DOHH2 (cell line): ENCODE measurements at regions not wholly inside any gene's neighbourhood (a gene's known extent, or its start where the extent isn't known, plus 50 kb on each side); places are given as distances from the start of the nearest gene placed in this dataset.

Experiments
- H3F3A ChIP-seq: fragments of 200-600 bp; sonication (generic), shearing (Covaris generic); 2 replicates; pipeline ENCODE4 v1.6.0; 2016; ENCODE audit warnings: antibody characterized with exemption, mild to moderate bottlenecking; ENCODE audit not compliant: control insufficient read depth, insufficient read depth
- H3K27ac ChIP-seq: fragments of 200-600 bp; sonication (generic); 2 replicates; pipeline ENCODE4 v1.5.1; 2014; ENCODE audit warnings: low read depth, mild to moderate bottlenecking, low read length, moderate library complexity
- H3K27me3 ChIP-seq: fragments of 200-600 bp; sonication (generic); 2 replicates; pipeline ENCODE4 v1.6.1; 2014; ENCODE audit warnings: mild to moderate bottlenecking, low read length, mixed read lengths; ENCODE audit not compliant: control insufficient read depth
- H3K36me3 ChIP-seq: fragments of 200-600 bp; sonication (generic); 2 replicates; pipeline ENCODE4 v1.6.1; 2014; ENCODE audit warnings: mild to moderate bottlenecking, low read length, moderate library complexity, mixed read lengths; ENCODE audit not compliant: control insufficient read depth
- H3K4me1 ChIP-seq: fragments of 200-600 bp; sonication (generic); 2 replicates; pipeline ENCODE4 v1.6.1; 2014; ENCODE audit warnings: mild to moderate bottlenecking, low read length, mixed read lengths; ENCODE audit not compliant: control insufficient read depth
- H3K4me2 ChIP-seq: fragments of 200-600 bp; sonication (generic); 2 replicates; pipeline ENCODE4 v1.6.0; 2014; ENCODE audit warnings: mild to moderate bottlenecking, low read length, moderate library complexity
- H3K4me3 ChIP-seq: fragments of 200-600 bp; sonication (generic); 2 replicates; pipeline ENCODE4 v1.5.1; 2014; ENCODE audit warnings: mild to moderate bottlenecking, low read length, mixed read lengths
- H3K79me2 ChIP-seq: fragments of 200-600 bp; sonication (generic); 2 replicates; pipeline ENCODE4 v1.6.1; 2014; ENCODE audit warnings: mild to moderate bottlenecking, low read length, mixed read lengths; ENCODE audit not compliant: control insufficient read depth
- H3K9me2 ChIP-seq: fragments of 200-600 bp; sonication (generic); replicated peaks from 2 replicates; pipeline ENCODE4 v1.6.1; 2014; ENCODE audit warnings: mild to moderate bottlenecking, low read length, mixed read lengths; ENCODE audit not compliant: control insufficient read depth
- H3K9me3 ChIP-seq: fragments of 200-600 bp; sonication (generic); 2 replicates; pipeline ENCODE4 v1.6.1; 2014; ENCODE audit warnings: antibody characterized with exemption, low read length, mixed read lengths; ENCODE audit not compliant: control insufficient read depth, insufficient read depth
- H4K20me1 ChIP-seq: fragments of 200-600 bp; sonication (generic); 2 replicates; pipeline ENCODE4 v1.6.0; 2014; ENCODE audit warnings: low read depth, mild to moderate bottlenecking, antibody characterized with exemption, low read length, moderate library complexity; ENCODE audit not compliant: control insufficient read depth, insufficient read depth
- CTCF ChIP-seq: fragments of 200-600 bp; sonication (generic); IDR thresholded peaks from one replicate; pipeline ENCODE4 v1.5.1; 2014; ENCODE audit warnings: antibody characterized with exemption, mild to moderate bottlenecking, low read depth, low read length; ENCODE audit not compliant: poor library complexity, severe bottlenecking
- EZH2phosphoT487 ChIP-seq: fragments of 200-600 bp; sonication (generic); IDR thresholded peaks from 2 replicates; pipeline ENCODE4 v1.6.1; 2017; ENCODE audit warnings: borderline replicate concordance, mild to moderate bottlenecking, antibody characterized with exemption, low read length, moderate library complexity, mixed read lengths

- no peaks in the 10 kb centered on the region for H4K20me1 ChIP-seq
- H3K79me2 ChIP-seq, result no peaks in the 10 kb centered on the region
- H3K27me3 ChIP-seq, result no peaks in the 10 kb centered on the region
- peaks cover 14% of the 10 kb centered on the region for H3K4me1 ChIP-seq
- no peak overlapping the region for H3K4me3 ChIP-seq
- H3K27ac ChIP-seq, result no peak overlapping the region
- no peaks in the 10 kb centered on the region for H3F3A ChIP-seq
- H3K36me3 ChIP-seq, result no peaks in the 10 kb centered on the region
- no peak overlapping the region for H3K4me2 ChIP-seq
- H3K9me3 ChIP-seq, result no peaks in the 10 kb centered on the region
- no peaks in the 10 kb centered on the region for H3K9me2 ChIP-seq
- TF ChIP-seq EZH2phosphoT487, result no peak
- TF ChIP-seq CTCF, result no peak
Observed at GRCh38 chr6:132142308-132142707, 191.1 kb upstream of the CCN2 start.

DNA sequence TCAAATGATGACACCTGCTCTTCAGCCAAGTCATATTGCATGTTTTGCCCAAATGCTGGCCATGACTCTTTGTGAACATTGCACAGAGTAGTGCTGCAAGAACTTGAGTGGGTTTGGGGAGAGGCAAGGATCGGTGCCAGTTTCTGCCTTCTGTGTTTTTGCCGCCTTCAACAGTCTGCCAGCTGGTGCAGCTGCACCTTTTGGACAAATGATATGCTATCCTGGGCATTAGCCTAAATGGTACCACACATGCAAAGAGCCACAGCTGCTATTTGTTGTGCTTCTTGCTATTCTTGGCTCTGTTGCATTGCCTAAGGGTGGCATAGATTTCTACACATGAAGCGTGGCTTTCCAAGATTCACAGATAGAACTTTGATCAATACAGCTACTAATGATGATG is 189.0 kb upstream of the CCN2 start:
- Histone ChIP-seq H4K20me1 (no peaks in the 10 kb centered on the region), H3K4me3 (no peak overlapping the region), H3K4me2 (no peak overlapping the region)

DNA sequence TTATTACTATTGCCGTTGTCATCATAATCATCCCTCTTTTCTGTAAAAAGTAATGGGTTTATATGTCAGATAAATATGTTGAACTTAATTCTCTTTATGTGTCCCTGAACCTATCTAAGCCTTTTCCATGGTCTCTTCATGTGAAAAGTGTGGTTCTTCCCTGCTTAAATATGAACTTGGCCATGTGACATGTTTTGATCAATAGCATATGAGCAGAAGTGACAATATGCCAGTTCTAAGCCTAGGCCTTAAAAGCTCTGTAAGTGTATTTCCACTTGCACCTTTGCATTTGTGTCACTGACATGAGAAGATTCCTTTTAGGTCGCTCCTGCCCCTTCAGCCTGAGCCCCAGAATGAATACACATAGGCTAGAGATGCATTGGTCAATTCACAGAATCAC is 188.4 kb upstream of the CCN2 start:
- Histone ChIP-seq H3K27me3 (no peaks in the 10 kb centered on the region), H3K4me2 (no peak overlapping the region), H3F3A (peaks cover 8% of the 10 kb centered on the region; the same call in 1 of the 2 replicates), H3K9me2 (no peaks in the 10 kb centered on the region), H3K4me1 (peaks cover 41% of the 10 kb centered on the region), H3K36me3 (no peaks in the 10 kb centered on the region), H3K79me2 (no peaks in the 10 kb centered on the region), H4K20me1 (no peaks in the 10 kb centered on the region), H3K9me3 (no peaks in the 10 kb centered on the region), H3K27ac (no peak overlapping the region), H3K4me3 (no peak overlapping the region)
- TF ChIP-seq CTCF (no peak), EZH2phosphoT487 (no peak)

More for the DNA sequence above, 189.0 kb upstream of the CCN2 start:
- H3K27ac ChIP-seq, result no peak overlapping the region
- no peaks in the 10 kb centered on the region for H3K79me2 ChIP-seq
- TF ChIP-seq CTCF (no peak), EZH2phosphoT487 (no peak)
- peaks cover 35% of the 10 kb centered on the region for H3K4me1 ChIP-seq
- H3F3A ChIP-seq, result peaks cover 8% of the 10 kb centered on the region; the same call in 1 of the 2 replicates
- H3K27me3 ChIP-seq, result no peaks in the 10 kb centered on the region
- H3K9me2 ChIP-seq, result no peaks in the 10 kb centered on the region
- no peaks in the 10 kb centered on the region for H3K36me3 ChIP-seq
- H3K9me3 ChIP-seq, result no peaks in the 10 kb centered on the region
